ENCODE measurements at regions not wholly inside any gene's neighbourhood (a gene's known extent, or its start where the extent isn't known, plus 50 kb on each side); places are given as distances from the start of the nearest gene placed in this dataset.

DNA sequence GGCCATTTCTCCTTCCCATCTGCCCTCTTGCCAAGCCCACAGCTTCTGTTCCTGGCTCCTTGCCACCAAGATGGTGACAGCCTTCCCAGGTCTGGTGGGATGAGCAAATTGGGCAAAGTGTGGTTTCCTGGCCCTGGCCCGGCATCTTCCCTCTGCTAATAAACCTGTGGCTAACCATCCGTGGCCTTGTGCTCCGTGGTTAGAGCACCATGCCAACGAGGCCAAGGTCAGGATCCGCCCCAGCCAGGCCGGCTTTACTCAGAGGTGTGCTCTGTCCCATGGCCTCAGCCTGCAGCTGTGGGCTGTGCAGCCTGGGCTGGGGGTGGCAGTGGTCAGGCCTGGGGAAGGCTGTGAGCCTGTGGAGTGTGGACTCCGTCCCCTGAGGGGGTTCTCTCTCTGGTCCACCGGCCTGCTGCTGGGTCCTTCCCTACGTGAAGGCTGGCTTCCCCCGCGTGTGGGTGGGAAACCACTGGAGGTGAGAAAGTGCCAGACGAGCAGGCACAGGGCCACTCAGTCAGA lies 117.4 kb downstream of the VEGFA start (continued):
- TF ChIP-seq, protein P1, sequence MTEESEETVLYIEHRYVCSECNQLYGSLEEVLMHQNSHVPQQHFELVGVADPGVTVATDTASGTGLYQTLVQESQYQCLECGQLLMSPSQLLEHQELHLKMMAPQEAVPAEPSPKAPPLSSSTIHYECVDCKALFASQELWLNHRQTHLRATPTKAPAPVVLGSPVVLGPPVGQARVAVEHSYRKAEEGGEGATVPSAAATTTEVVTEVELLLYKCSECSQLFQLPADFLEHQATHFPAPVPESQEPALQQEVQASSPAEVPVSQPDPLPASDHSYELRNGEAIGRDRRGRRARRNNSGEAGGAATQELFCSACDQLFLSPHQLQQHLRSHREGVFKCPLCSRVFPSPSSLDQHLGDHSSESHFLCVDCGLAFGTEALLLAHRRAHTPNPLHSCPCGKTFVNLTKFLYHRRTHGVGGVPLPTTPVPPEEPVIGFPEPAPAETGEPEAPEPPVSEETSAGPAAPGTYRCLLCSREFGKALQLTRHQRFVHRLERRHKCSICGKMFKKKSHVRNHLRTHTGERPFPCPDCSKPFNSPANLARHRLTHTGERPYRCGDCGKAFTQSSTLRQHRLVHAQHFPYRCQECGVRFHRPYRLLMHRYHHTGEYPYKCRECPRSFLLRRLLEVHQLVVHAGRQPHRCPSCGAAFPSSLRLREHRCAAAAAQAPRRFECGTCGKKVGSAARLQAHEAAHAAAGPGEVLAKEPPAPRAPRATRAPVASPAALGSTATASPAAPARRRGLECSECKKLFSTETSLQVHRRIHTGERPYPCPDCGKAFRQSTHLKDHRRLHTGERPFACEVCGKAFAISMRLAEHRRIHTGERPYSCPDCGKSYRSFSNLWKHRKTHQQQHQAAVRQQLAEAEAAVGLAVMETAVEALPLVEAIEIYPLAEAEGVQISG (CRISPR knock-in tag; IDR thresholded peaks at IDR 0.05): no peak
- TF ChIP-seq POLR2G (IDR thresholded peaks at IDR 0.05; ENCODE audit: low read depth, low read length): no peak
- no peak for TF ChIP-seq ATRX (CRISPR knock-in tag; IDR thresholded peaks at IDR 0.05; ENCODE audit: borderline replicate concordance)
- TF ChIP-seq ZNF441 (CRISPR knock-in tag; IDR thresholded peaks at IDR 0.05; ENCODE audit: borderline replicate concordance): peak; percentile 98
- peak; percentile 72 for TF ChIP-seq HIVEP1 (CRISPR knock-in tag; IDR thresholded peaks at IDR 0.05)
- TF ChIP-seq ZNF552 (CRISPR knock-in tag; IDR thresholded peaks at IDR 0.05; ENCODE audit: borderline replicate concordance): 0 out of 2 replicates have a peak, but pooled peaks have one; percentile 46
- no peak for TF ChIP-seq CREM (IDR thresholded peaks at IDR 0.05)
- TF ChIP-seq CREM (CRISPR knock-in tag; IDR thresholded peaks at IDR 0.05): no peak
- TF ChIP-seq MTA1 (CRISPR knock-in tag; IDR thresholded peaks at IDR 0.05; ENCODE audit: borderline replicate concordance): peak; percentile 62; the same call in 1 of the 2 replicates
- TF ChIP-seq, protein P2, sequence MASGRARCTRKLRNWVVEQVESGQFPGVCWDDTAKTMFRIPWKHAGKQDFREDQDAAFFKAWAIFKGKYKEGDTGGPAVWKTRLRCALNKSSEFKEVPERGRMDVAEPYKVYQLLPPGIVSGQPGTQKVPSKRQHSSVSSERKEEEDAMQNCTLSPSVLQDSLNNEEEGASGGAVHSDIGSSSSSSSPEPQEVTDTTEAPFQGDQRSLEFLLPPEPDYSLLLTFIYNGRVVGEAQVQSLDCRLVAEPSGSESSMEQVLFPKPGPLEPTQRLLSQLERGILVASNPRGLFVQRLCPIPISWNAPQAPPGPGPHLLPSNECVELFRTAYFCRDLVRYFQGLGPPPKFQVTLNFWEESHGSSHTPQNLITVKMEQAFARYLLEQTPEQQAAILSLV (CRISPR knock-in tag; IDR thresholded peaks at IDR 0.05; ENCODE audit: borderline replicate concordance): 0 out of 2 replicates have a peak, but pooled peaks have one; percentile 40
- 0 out of 2 replicates have a peak, but pooled peaks have one; percentile 38 for TF ChIP-seq PPARG (CRISPR knock-in tag; conservative IDR thresholded peaks at IDR 0.05)
- peak; percentile 37; the same call in 1 of the 2 replicates for TF ChIP-seq ZNF264 (CRISPR knock-in tag; IDR thresholded peaks at IDR 0.05)
- TF ChIP-seq, protein P3, sequence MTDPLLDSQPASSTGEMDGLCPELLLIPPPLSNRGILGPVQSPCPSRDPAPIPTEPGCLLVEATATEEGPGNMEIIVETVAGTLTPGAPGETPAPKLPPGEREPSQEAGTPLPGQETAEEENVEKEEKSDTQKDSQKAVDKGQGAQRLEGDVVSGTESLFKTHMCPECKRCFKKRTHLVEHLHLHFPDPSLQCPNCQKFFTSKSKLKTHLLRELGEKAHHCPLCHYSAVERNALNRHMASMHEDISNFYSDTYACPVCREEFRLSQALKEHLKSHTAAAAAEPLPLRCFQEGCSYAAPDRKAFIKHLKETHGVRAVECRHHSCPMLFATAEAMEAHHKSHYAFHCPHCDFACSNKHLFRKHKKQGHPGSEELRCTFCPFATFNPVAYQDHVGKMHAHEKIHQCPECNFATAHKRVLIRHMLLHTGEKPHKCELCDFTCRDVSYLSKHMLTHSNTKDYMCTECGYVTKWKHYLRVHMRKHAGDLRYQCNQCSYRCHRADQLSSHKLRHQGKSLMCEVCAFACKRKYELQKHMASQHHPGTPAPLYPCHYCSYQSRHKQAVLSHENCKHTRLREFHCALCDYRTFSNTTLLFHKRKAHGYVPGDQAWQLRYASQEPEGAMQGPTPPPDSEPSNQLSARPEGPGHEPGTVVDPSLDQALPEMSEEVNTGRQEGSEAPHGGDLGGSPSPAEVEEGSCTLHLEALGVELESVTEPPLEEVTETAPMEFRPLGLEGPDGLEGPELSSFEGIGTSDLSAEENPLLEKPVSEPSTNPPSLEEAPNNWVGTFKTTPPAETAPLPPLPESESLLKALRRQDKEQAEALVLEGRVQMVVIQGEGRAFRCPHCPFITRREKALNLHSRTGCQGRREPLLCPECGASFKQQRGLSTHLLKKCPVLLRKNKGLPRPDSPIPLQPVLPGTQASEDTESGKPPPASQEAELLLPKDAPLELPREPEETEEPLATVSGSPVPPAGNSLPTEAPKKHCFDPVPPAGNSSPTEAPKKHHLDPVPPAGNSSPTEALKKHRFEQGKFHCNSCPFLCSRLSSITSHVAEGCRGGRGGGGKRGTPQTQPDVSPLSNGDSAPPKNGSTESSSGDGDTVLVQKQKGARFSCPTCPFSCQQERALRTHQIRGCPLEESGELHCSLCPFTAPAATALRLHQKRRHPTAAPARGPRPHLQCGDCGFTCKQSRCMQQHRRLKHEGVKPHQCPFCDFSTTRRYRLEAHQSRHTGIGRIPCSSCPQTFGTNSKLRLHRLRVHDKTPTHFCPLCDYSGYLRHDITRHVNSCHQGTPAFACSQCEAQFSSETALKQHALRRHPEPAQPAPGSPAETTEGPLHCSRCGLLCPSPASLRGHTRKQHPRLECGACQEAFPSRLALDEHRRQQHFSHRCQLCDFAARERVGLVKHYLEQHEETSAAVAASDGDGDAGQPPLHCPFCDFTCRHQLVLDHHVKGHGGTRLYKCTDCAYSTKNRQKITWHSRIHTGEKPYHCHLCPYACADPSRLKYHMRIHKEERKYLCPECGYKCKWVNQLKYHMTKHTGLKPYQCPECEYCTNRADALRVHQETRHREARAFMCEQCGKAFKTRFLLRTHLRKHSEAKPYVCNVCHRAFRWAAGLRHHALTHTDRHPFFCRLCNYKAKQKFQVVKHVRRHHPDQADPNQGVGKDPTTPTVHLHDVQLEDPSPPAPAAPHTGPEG (CRISPR knock-in tag; IDR thresholded peaks at IDR 0.05): no peak
- peak; percentile 36; the same call in 1 of the 2 replicates for TF ChIP-seq ZNF501 (CRISPR knock-in tag; IDR thresholded peaks at IDR 0.05)
- no peak for TF ChIP-seq ELF4 (CRISPR knock-in tag; IDR thresholded peaks at IDR 0.05; ENCODE audit: borderline replicate concordance)
- TF ChIP-seq YEATS4 (CRISPR knock-in tag; IDR thresholded peaks at IDR 0.05; ENCODE audit: borderline replicate concordance): no peak
- TF ChIP-seq MYC (CRISPR knock-in tag; IDR thresholded peaks at IDR 0.05; ENCODE audit: borderline replicate concordance): peak; percentile 71
- TF ChIP-seq, protein P4, sequence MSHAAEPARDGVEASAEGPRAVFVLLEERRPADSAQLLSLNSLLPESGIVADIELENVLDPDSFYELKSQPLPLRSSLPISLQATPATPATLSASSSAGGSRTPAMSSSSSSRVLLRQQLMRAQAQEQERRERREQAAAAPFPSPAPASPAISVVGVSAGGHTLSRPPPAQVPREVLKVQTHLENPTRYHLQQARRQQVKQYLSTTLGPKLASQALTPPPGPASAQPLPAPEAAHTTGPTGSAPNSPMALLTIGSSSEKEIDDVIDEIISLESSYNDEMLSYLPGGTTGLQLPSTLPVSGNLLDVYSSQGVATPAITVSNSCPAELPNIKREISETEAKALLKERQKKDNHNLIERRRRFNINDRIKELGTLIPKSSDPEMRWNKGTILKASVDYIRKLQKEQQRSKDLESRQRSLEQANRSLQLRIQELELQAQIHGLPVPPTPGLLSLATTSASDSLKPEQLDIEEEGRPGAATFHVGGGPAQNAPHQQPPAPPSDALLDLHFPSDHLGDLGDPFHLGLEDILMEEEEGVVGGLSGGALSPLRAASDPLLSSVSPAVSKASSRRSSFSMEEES (CRISPR knock-in tag; IDR thresholded peaks at IDR 0.05): 0 out of 2 replicates have a peak, but pooled peaks have one; percentile 46
- TF ChIP-seq ATF1 (CRISPR knock-in tag; IDR thresholded peaks at IDR 0.05): no peak
- TF ChIP-seq ZFP1 (CRISPR knock-in tag; IDR thresholded peaks at IDR 0.05): 0 out of 2 replicates have a peak, but pooled peaks have one; percentile 30
